CD14-positive monocyte (primary cell): ENCODE measurements at regions not wholly inside any gene's neighbourhood (a gene's known extent, or its start where the extent isn't known, plus 50 kb on each side); places are given as distances from the start of the nearest gene placed in this dataset.

Source experiments
- DNase-seq, 3 donors: peaks; one replicate each; pipeline ENCODE4 v3.0.0-alpha.2; 2011 to 2022
- H2AFZ ChIP-seq: 2 replicates; pipeline ENCODE4 v1.6.0; 2012; ENCODE audit warnings: mild to moderate bottlenecking, low read depth, low read length, inconsistent platforms; ENCODE audit not compliant: insufficient read depth, poor library complexity, severe bottlenecking
- H3K27ac ChIP-seq, 2 donors: 1 replicate in 1 of 2; 2 replicates in 1 of 2; pipeline ENCODE4 v1.5.1; 2012 to 2013; ENCODE audit warnings: low read length in 2 of 2, control low read depth in 1 of 2, inconsistent platforms in 1 of 2, low read depth in 1 of 2, mild to moderate bottlenecking in 1 of 2
- H3K27me3 ChIP-seq, 2 donors: one replicate each; pipeline versions ENCODE4 v1.6.0 to v1.6.1; 2011 to 2013; ENCODE audit warnings: low read length in 2 of 2; ENCODE audit not compliant: control insufficient read depth in 2 of 2, insufficient read depth in 2 of 2
- H3K36me3 ChIP-seq, 2 donors: replicated peaks in 1 of 2; 1 replicate in 1 of 2; 2 replicates in 1 of 2; pipeline versions ENCODE4 v1.5.1 to v1.6.1; 2012 to 2013; ENCODE audit warnings: low read length in 2 of 2, control low read depth in 1 of 2, inconsistent platforms in 1 of 2, mild to moderate bottlenecking in 1 of 2; ENCODE audit not compliant: insufficient read depth in 2 of 2, control insufficient read depth in 1 of 2
- H3K4me1 ChIP-seq, 2 donors: 1 replicate in 1 of 2; 2 replicates in 1 of 2; pipeline versions ENCODE4 v1.5.1 to v1.6.1; 2012 to 2013; ENCODE audit warnings: low read length in 2 of 2, control low read depth in 1 of 2, inconsistent platforms in 1 of 2, mild to moderate bottlenecking in 1 of 2, moderate library complexity in 1 of 2; ENCODE audit not compliant: insufficient read depth in 2 of 2, control insufficient read depth in 1 of 2
- H3K4me2 ChIP-seq: replicated peaks from 2 replicates; pipeline ENCODE3; 2012; ENCODE audit warnings: low read length, moderate library complexity, mild to moderate bottlenecking; ENCODE audit not compliant: poor library complexity, severe bottlenecking; ENCODE audit errors: extremely low read depth
- H3K4me3 ChIP-seq, 3 experiments: fragments of 200-600 bp in 1 of 3; sonication (generic) in 1 of 3; replicated peaks in 1 of 3; 1 replicate in 2 of 3; 2 replicates in 1 of 3; pipeline ENCODE4 v1.5.1; 2011 to 2013; ENCODE audit warnings: low read length in 3 of 3, mild to moderate bottlenecking in 3 of 3, control low read depth in 2 of 3, low read depth in 2 of 3, inconsistent platforms in 1 of 3, moderate library complexity in 1 of 3
- H3K79me2 ChIP-seq: 2 replicates; pipeline ENCODE4 v1.6.0; 2012; ENCODE audit warnings: mild to moderate bottlenecking, control low read depth, inconsistent platforms, low read length, moderate library complexity; ENCODE audit not compliant: insufficient read depth
- H3K9ac ChIP-seq: 2 replicates; pipeline ENCODE4 v1.6.0; 2017; ENCODE audit warnings: low read length, mild to moderate bottlenecking; ENCODE audit not compliant: insufficient read depth, poor library complexity, severe bottlenecking
- H3K9me3 ChIP-seq, 2 donors: replicated peaks in 1 of 2; 1 replicate in 1 of 2; 2 replicates in 1 of 2; pipeline versions ENCODE4 v1.5.1 to v1.6.1; 2012 to 2013; ENCODE audit warnings: low read length in 2 of 2, control low read depth in 1 of 2; ENCODE audit not compliant: control insufficient read depth in 1 of 2, insufficient read depth in 1 of 2
- H4K20me1 ChIP-seq: 2 replicates; pipeline ENCODE4 v1.6.0; 2012; ENCODE audit warnings: mild to moderate bottlenecking, low read length, control low read depth, moderate library complexity; ENCODE audit not compliant: insufficient read depth
- H3K27ac Mint-ChIP-seq, 7 donors: one replicate each; pipeline ENCODE4 v1.8.0; 2020; ENCODE audit warnings: mild to moderate bottlenecking in 7 of 7, mixed read lengths in 7 of 7, moderate library complexity in 6 of 7, inconsistent platforms in 2 of 7
- H3K27me3 Mint-ChIP-seq, 3 donors: one replicate each; pipeline ENCODE4 v1.8.0; 2021 to 2022; ENCODE audit warnings: low read depth in 3 of 3, mild to moderate bottlenecking in 3 of 3, mixed read lengths in 3 of 3, moderate library complexity in 3 of 3, inconsistent platforms in 1 of 3
- H3K36me3 Mint-ChIP-seq, 2 donors: one replicate each; pipeline ENCODE4 v1.8.0; 2020; ENCODE audit warnings: mixed read lengths in 2 of 2, inconsistent platforms in 1 of 2, mild to moderate bottlenecking in 1 of 2
- H3K4me1 Mint-ChIP-seq: one replicate; pipeline ENCODE4 v1.8.0; 2020; ENCODE audit warnings: mild to moderate bottlenecking, mixed read lengths
- H3K4me3 Mint-ChIP-seq, 2 donors: one replicate each; pipeline ENCODE4 v1.8.0; 2020; ENCODE audit warnings: mild to moderate bottlenecking in 2 of 2, mixed read lengths in 2 of 2, moderate library complexity in 1 of 2
- H3K9me3 Mint-ChIP-seq, 7 donors: one replicate each; pipeline ENCODE4 v1.8.0; 2020 to 2022; ENCODE audit warnings: mixed read lengths in 7 of 7, mild to moderate bottlenecking in 6 of 7, moderate library complexity in 6 of 7, inconsistent platforms in 2 of 7
- CTCF ChIP-seq: fragments of 200-600 bp; IDR thresholded peaks from one replicate; pipeline ENCODE4 v1.8.0; 2022; ENCODE audit warnings: antibody characterized with exemption, mild to moderate bottlenecking
- WGBS: methylation state at CpG from one replicate; pipeline ENCODE4 v1.1.5; 2013; ENCODE audit warnings: missing lambda C conversion rate; ENCODE audit not compliant: insufficient coverage; 5-methylcytosine and 5-hydroxymethylcytosine counted together
- intact Hi-C, 2 donors: fragments of 100-400 bp; cut with micrococcal nuclease; formaldehyde crosslinking; loops; one replicate each; pipeline versions ENCODE4 v1.15.0 to v1.15.1; 2023

- H3K36me3 Mint-ChIP-seq, result no peaks in the 10 kb centered on the region
- Histone ChIP-seq H3K27ac (no peak overlapping the region), H3K27me3 (no peaks in the 10 kb centered on the region), H4K20me1 (no peaks in the 10 kb centered on the region), H3K36me3 (no peaks in the 10 kb centered on the region), H3K9ac (no peak overlapping the region), H3K4me1 (no peaks in the 10 kb centered on the region), H3K4me2 (no peak overlapping the region), H3K79me2 (no peaks in the 10 kb centered on the region), H3K9me3 (peaks cover 4 to 13% of the 10 kb centered on the region in 2 donors), H3K4me3 (no peak overlapping the region), H2AFZ (no peak overlapping the region)
- no peak overlapping the region for H3K4me3 Mint-ChIP-seq
- no peaks in the 10 kb centered on the region for H3K4me1 Mint-ChIP-seq
- H3K27me3 Mint-ChIP-seq, result no peaks in the 10 kb centered on the region
- peaks cover 4 to 15% (median 9%) of the 10 kb centered on the region in 7 donors for H3K9me3 Mint-ChIP-seq
- TF ChIP-seq CTCF, result no peak
- H3K27ac Mint-ChIP-seq, result no peak overlapping the region
- intact Hi-C loops, result no loop called here
- 83% methylated on average over 1 of the region's 2 CpGs for WGBS
- no peak for DNase-seq
Observed at GRCh38 chr4:170339522-170339921, 249.8 kb upstream of the AADAT start.

- H3K27me3 ChIP-seq, result no peaks in the 10 kb centered on the region
- H3K4me1 ChIP-seq, result no peaks in the 10 kb centered on the region
- Mint-ChIP-seq H3K27ac (no peak overlapping the region), H3K27me3 (no peaks in the 10 kb centered on the region), H3K4me1 (no peaks in the 10 kb centered on the region), H3K36me3 (no peaks in the 10 kb centered on the region), H3K9me3 (peaks cover 4 to 13% (median 7%) of the 10 kb centered on the region in 7 donors), H3K4me3 (no peak overlapping the region)
- WGBS, result no CpG with 5 or more reads among the region's 3 CpGs
- intact Hi-C loops, result no loop called here
- no peaks in the 10 kb centered on the region for H3K79me2 ChIP-seq
- no peak overlapping the region for H3K27ac ChIP-seq
- DNase-seq, result no peak
- H2AFZ ChIP-seq, result no peak overlapping the region
- no peaks in the 10 kb centered on the region for H3K36me3 ChIP-seq
- H3K9ac ChIP-seq, result no peak overlapping the region
- no peak overlapping the region for H3K4me2 ChIP-seq
- no peak overlapping the region for H3K4me3 ChIP-seq
- H4K20me1 ChIP-seq, result no peaks in the 10 kb centered on the region
- H3K9me3 ChIP-seq, result peaks cover 4 to 13% of the 10 kb centered on the region in 2 donors
- no peak for TF ChIP-seq CTCF
Observed at GRCh38 chr4:170336238-170336775, 246.6 kb upstream of the AADAT start.
